ENCODE measurements at regions not wholly inside any gene's neighbourhood (a gene's known extent, or its start where the extent isn't known, plus 50 kb on each side); places are given as distances from the start of the nearest gene placed in this dataset.
A peak's percentile ranks its signal among the peaks of the same experiment; 100 is the strongest.

GRCh38 chr1:234774971-234775370 lies 165.0 kb upstream of the IRF2BP2 start:
- TF ChIP-seq CTCF (IDR thresholded peaks at IDR 0.05) (no peak), POLR2AphosphoS5 (IDR thresholded peaks at IDR 0.05) (peak in 2 of 4 donors; percentile 25 to 43), POLR2A (IDR thresholded peaks at IDR 0.05) (no peak), EP300 (IDR thresholded peaks at IDR 0.05) (peak in 1 of 4 donors; percentile 18)
